Thymus (tissue), 11 donors: ENCODE measurements at regions not wholly inside any gene's neighbourhood (a gene's known extent, or its start where the extent isn't known, plus 50 kb on each side); places are given as distances from the start of the nearest gene placed in this dataset.

Source experiments
- DNase-seq, 9 donors: peaks; one replicate each; pipeline ENCODE4 v3.0.0-alpha.2; 2013; ENCODE audit warnings: low spot score in 9 of 9, low read depth in 6 of 9, missing footprints in 1 of 9
- H3K27ac ChIP-seq, 2 donors: one replicate each; pipeline ENCODE4 v1.5.1; 2013; ENCODE audit warnings: control low read depth in 1 of 2, low read depth in 1 of 2, low read length in 1 of 2, mild to moderate bottlenecking in 1 of 2, moderate library complexity in 1 of 2
- H3K27me3 ChIP-seq, 2 donors: one replicate each; pipeline ENCODE4 v1.5.1; 2013; ENCODE audit warnings: low read length in 1 of 2; ENCODE audit not compliant: control insufficient read depth in 2 of 2, insufficient read depth in 1 of 2
- H3K36me3 ChIP-seq, 2 donors: one replicate each; pipeline ENCODE4 v1.5.1; 2013; ENCODE audit warnings: low read length in 1 of 2, mild to moderate bottlenecking in 1 of 2, moderate library complexity in 1 of 2; ENCODE audit not compliant: control insufficient read depth in 2 of 2, insufficient read depth in 2 of 2
- H3K4me1 ChIP-seq, 2 donors: one replicate each; pipeline ENCODE4 v1.5.1; 2013; ENCODE audit warnings: low read length in 2 of 2; ENCODE audit not compliant: control insufficient read depth in 2 of 2, insufficient read depth in 2 of 2
- H3K4me3 ChIP-seq, 2 donors: one replicate each; pipeline ENCODE4 v1.5.1; 2013; ENCODE audit warnings: low read length in 2 of 2, control low read depth in 1 of 2, mild to moderate bottlenecking in 1 of 2
- H3K9me3 ChIP-seq, 2 donors: one replicate each; pipeline ENCODE4 v1.5.1; 2013; ENCODE audit warnings: low read length in 1 of 2, mild to moderate bottlenecking in 1 of 2; ENCODE audit not compliant: control insufficient read depth in 2 of 2, insufficient read depth in 1 of 2
- WGBS: extraction: QIAGEN DNeasy Blood & Tissue Kit; methylation state at CpG from one replicate; pipeline ENCODE4 v1.1.7; 2013; 5-methylcytosine and 5-hydroxymethylcytosine counted together
- donor health status: healthy.

DNA sequence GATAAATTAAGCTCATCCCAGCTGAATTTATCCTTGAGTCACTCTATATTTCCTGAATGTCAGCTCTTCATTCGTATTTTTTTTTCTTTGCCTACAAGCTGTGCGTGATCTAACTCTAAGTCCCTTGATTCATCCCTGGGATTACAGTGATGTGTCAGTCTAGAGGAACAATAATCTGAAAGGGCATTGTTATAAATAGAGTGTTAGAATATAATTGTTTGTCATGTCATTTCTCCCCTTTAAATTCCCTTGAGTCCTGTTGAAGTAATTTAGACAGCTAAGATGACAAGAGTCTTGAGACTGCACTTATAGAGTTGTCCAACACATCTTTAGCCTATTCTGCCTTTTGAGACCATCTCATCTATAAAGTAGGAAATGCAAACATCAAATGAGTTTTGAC lies 621.8 kb downstream of the ZIC1 start:
- no peaks in the 10 kb centered on the region for H3K9me3 ChIP-seq
- H3K4me3 ChIP-seq = no peak overlapping the region
- 92% methylated on average over 2 of the region's 2 CpGs for WGBS
- H3K36me3 ChIP-seq = no peaks in the 10 kb centered on the region
- H3K27me3 ChIP-seq = no peaks in the 10 kb centered on the region
- no peak overlapping the region for H3K27ac ChIP-seq
- no peak for DNase-seq
- H3K4me1 ChIP-seq = no peaks in the 10 kb centered on the region

DNA sequence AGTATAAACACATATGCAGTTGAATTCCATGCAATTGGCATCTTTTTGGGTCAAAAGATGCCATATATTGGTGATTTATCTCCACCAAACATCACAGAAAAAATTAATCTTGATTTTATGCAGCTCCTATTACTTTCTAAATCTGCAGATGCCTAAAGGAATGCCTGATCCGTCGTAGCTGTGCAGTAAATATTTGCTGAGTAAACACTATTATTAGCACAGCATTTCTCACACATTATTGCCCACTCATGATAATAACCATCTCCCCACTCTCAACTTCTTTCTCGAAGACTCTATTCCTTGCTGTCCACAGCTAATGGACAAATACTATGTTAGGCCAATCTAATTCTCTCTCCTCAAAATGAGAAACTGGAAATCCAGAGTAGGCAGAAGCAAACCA lies 625.2 kb downstream of the ZIC1 start:
- Histone ChIP-seq H3K4me1 (no peaks in the 10 kb centered on the region), H3K9me3 (no peaks in the 10 kb centered on the region), H3K36me3 (no peaks in the 10 kb centered on the region), H3K27ac (no peak overlapping the region), H3K4me3 (no peak overlapping the region), H3K27me3 (no peaks in the 10 kb centered on the region)
- DNase-seq = no peak
- 95% methylated on average over 3 of the region's 3 CpGs for WGBS

DNA sequence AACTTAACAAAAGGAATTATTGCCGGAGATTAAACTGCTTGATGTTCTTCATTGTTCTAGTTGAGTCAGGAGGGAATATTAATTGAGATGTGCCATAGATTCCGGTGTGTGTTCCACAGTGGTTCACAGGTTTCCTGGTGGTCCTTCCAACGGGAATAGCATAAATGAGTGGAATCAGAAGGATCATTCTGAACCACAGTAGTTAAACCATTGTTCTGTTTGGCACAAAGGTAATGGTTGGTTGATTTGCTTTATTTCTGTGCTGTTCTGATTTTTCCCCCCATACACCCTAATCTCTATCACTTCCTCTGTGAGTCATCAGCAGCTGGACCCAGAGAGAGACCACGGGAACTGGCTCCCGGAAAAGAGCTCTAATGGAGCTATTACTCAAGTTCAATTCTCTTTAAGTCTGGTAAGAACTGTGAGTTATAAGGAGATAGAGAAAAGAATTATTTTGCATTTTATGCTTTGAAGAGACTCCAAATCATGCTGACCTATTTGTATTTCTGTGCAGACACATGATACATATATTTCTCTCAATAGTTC lies 627.2 kb downstream of the ZIC1 start:
- H3K9me3 ChIP-seq = no peaks in the 10 kb centered on the region
- H3K4me3 ChIP-seq = no peak overlapping the region
- H3K27ac ChIP-seq = no peak overlapping the region
- H3K4me1 ChIP-seq = no peaks in the 10 kb centered on the region
- WGBS = 74% methylated on average over 5 of the region's 5 CpGs
- H3K36me3 ChIP-seq = no peaks in the 10 kb centered on the region
- H3K27me3 ChIP-seq = no peaks in the 10 kb centered on the region
- no peak for DNase-seq

DNA sequence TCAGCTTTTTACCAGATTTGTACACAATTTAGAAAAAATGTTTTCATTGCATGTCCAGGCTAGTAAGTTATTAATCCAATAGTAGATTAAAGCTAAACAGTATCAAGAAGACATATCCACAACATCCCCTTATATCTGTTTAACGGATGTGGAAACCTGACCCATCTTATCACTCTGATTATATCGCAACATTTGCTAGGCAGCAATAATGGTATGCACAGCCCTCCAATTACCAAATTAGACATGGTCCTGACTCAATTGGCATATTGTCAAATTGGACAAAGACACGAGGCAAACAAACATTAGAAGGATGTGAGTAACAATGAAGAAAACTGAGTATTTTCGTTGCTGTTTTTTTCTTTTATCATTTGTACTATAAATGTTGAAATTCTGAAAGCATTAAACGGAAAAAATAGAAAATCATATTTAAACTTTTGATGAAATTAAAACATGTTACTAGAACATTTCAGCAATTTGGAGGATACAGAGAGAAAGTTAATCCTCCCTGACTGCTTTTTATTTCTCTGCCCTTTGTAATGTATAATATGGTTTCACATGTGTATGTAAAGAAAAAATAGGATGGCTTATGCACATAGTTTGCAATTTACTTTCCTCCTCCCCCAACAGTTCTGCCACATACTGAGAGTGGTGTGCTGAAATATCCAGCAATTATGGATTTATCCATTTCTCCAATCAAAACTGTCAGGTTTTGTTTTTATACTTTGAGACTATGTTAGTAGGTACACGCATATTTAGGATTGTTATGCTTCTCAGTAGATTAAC lies 633.7 kb downstream of the ZIC1 start:
- 90% methylated on average over 6 of the region's 6 CpGs for WGBS
- H3K4me1 ChIP-seq = no peaks in the 10 kb centered on the region
- H3K27me3 ChIP-seq = no peaks in the 10 kb centered on the region
- no peak overlapping the region for H3K4me3 ChIP-seq
- H3K36me3 ChIP-seq = no peaks in the 10 kb centered on the region
- DNase-seq = no peak
- H3K9me3 ChIP-seq = no peaks in the 10 kb centered on the region
- no peak overlapping the region for H3K27ac ChIP-seq

DNA sequence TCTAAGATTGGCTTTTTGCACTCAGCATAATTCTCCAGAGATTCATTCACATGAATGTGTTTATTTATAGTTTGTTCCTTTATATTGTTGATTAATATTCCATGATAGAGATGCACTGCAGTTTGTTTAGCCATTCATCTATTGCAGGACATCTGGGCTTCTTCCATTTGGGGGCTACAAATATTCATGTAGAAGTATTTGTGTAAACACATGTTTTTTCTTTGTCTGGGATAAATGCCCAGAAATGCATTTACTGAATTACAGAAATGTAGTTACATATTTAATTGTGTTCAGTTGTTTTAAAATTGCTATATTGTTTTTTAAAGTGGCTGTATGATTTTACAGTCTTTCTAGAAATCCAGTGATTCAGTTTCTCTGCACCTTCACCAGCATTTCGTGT lies 635.0 kb downstream of the ZIC1 start:
- WGBS = 80% methylated on average over 1 of the region's 1 CpG
- Histone ChIP-seq H3K9me3 (no peaks in the 10 kb centered on the region), H3K27me3 (no peaks in the 10 kb centered on the region), H3K4me3 (no peak overlapping the region), H3K36me3 (no peaks in the 10 kb centered on the region), H3K27ac (no peak overlapping the region), H3K4me1 (no peaks in the 10 kb centered on the region)
- no peak for DNase-seq

DNA sequence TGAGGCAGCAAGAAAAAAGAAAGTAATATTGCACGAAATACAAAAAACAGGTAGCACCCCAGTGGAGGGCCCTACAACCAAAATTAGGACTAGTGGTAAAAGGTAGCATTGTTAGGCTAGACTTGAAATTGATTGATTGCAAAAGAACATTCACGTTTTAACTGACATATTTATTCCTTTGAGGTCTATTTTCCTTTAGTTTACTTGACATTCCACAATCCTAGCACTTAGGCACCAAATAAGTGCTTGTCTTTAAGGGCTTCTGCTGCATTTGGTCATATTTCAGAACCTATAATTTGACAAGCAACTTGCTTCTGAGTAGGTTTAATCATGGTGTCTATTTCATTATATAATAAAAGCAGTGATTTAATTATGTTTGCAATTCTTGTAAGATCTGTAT lies 642.7 kb upstream of the AGTR1 start:
- no peak for DNase-seq
- Histone ChIP-seq H3K4me3 (no peak overlapping the region), H3K9me3 (no peaks in the 10 kb centered on the region), H3K4me1 (no peaks in the 10 kb centered on the region), H3K27ac (no peak overlapping the region), H3K27me3 (no peaks in the 10 kb centered on the region), H3K36me3 (no peaks in the 10 kb centered on the region)
- WGBS = 73% methylated on average over 2 of the region's 2 CpGs

DNA sequence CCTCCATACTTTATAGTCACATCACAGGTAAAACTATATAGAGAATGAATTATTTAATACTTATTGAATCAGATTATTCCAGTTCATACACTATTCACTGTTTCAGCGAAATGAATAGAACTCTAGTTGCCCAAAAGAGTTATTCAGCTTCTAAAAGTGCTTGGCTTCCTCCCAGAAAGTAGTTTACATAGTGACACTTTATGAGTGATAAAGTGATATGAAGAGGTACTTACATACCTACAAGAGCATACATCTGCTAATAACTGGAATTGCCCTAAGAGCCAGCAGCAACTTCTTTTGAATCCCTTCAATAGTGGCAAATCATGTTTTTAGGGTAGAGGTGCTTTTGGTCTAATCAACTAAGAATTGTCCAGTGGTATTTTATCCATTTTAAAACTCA lies 635.1 kb upstream of the AGTR1 start:
- Histone ChIP-seq H3K27me3 (no peaks in the 10 kb centered on the region), H3K4me3 (no peak overlapping the region), H3K36me3 (no peaks in the 10 kb centered on the region), H3K9me3 (no peaks in the 10 kb centered on the region), H3K4me1 (no peaks in the 10 kb centered on the region), H3K27ac (no peak overlapping the region)
- 76% methylated on average over 1 of the region's 1 CpG for WGBS
- DNase-seq = no peak

DNA sequence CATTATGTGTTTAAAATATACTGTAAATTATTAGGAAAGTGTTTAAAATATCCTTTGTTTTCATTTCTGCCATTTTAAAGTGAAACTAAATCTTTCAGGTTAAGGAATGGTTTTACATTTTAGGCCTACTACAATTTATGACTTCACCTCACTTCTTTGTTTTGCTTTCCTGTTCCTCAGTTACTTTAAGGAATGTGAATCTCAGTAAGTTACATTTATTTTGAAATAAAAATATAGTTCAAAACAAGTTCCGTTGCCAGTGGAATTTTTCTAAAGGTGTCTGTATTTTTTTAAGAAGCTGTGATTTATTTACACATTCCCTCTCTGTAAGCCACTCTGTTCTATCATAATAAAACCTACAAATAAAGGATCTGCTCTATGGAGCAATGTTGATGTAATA lies 630.9 kb upstream of the AGTR1 start:
- no peak overlapping the region for H3K27ac ChIP-seq
- no peaks in the 10 kb centered on the region for H3K9me3 ChIP-seq
- no peak overlapping the region for H3K4me3 ChIP-seq
- DNase-seq = no peak
- WGBS = 89% methylated on average over 1 of the region's 1 CpG
- no peaks in the 10 kb centered on the region for H3K4me1 ChIP-seq
- no peaks in the 10 kb centered on the region for H3K36me3 ChIP-seq
- no peaks in the 10 kb centered on the region for H3K27me3 ChIP-seq

DNA sequence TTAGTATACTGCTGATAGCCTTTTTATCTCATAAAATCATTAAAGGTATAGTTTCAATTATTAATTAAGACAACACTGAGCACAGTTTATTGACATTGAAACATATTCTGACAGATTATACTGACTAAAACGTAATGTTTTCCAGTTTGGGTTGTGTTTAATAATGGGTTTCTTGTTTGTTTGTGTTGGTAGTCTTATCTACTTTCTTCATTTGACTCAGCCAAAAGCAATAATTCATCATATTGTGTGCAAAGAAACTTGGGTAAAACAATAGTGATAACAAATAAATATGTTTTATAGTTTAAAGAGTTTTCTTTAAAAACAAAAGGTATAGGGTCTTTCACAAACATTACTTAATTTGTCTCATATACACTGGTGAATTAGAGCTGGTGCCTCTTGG lies 629.2 kb upstream of the AGTR1 start:
- H3K4me3 ChIP-seq = no peak overlapping the region
- no peaks in the 10 kb centered on the region for H3K9me3 ChIP-seq
- WGBS = 87% methylated on average over 1 of the region's 1 CpG
- no peaks in the 10 kb centered on the region for H3K4me1 ChIP-seq
- no peaks in the 10 kb centered on the region for H3K36me3 ChIP-seq
- H3K27ac ChIP-seq = no peak overlapping the region
- no peak for DNase-seq
- no peaks in the 10 kb centered on the region for H3K27me3 ChIP-seq
